GM23338 (cell line): ENCODE measurements at regions not wholly inside any gene's neighbourhood (a gene's known extent, or its start where the extent isn't known, plus 50 kb on each side); places are given as distances from the start of the nearest gene placed in this dataset.

Source experiments
- ATAC-seq: fragments of 200-7000 bp; cut with Tn5 transposase; 3 replicates; pipeline ENCODE4 v1.9.1; 2020
- DNase-seq: peaks from one replicate; pipeline ENCODE4 v3.0.0-alpha.2; 2015; ENCODE audit warnings: low spot score
- H2AFZ ChIP-seq: fragments of 200-600 bp; sonication (generic); 2 replicates; pipeline ENCODE4 v1.8.0; 2016; ENCODE audit warnings: antibody characterized with exemption, mild to moderate bottlenecking, moderate library complexity
- H3F3A ChIP-seq: fragments of 200-600 bp; sonication (generic); replicated peaks from 2 replicates; pipeline ENCODE4 v1.8.0; 2017; ENCODE audit warnings: antibody characterized with exemption, mixed run types, low read depth
- H3K27ac ChIP-seq: fragments of 200-600 bp; sonication (generic); 2 replicates; pipeline ENCODE4 v1.6.1; 2016; ENCODE audit warnings: low read depth
- H3K27me3 ChIP-seq: fragments of 200-600 bp; sonication (generic); 2 replicates; pipeline ENCODE4 v1.8.0; 2016; ENCODE audit warnings: mild to moderate bottlenecking, mixed run types, moderate library complexity; ENCODE audit not compliant: insufficient read depth
- H3K36me3 ChIP-seq: fragments of 200-600 bp; sonication (generic); 2 replicates; pipeline ENCODE4 v1.8.0; 2016; ENCODE audit warnings: mild to moderate bottlenecking; ENCODE audit not compliant: insufficient read depth
- H3K4me1 ChIP-seq: fragments of 200-600 bp; sonication (generic); 2 replicates; pipeline ENCODE4 v1.8.0; 2016; ENCODE audit warnings: mild to moderate bottlenecking, moderate library complexity; ENCODE audit not compliant: insufficient read depth
- H3K4me2 ChIP-seq: fragments of 200-600 bp; sonication (generic); 2 replicates; pipeline ENCODE4 v1.7.1; 2017; ENCODE audit warnings: mixed run types
- H3K4me3 ChIP-seq: fragments of 200-600 bp; sonication (generic); 2 replicates; pipeline ENCODE4 v1.6.1; 2016; ENCODE audit warnings: mixed run types
- H3K79me2 ChIP-seq: fragments of 200-600 bp; sonication (generic); replicated peaks from 2 replicates; pipeline ENCODE4 v1.8.0; 2017; ENCODE audit warnings: mild to moderate bottlenecking; ENCODE audit not compliant: insufficient read depth
- H3K9me2 ChIP-seq: fragments of 200-600 bp; sonication (generic); 2 replicates; pipeline ENCODE4 v1.8.0; 2017; ENCODE audit not compliant: insufficient read depth
- H4K20me1 ChIP-seq: fragments of 200-600 bp; sonication (generic); replicated peaks from 2 replicates; pipeline ENCODE4 v1.8.0; 2017; ENCODE audit warnings: mild to moderate bottlenecking; ENCODE audit not compliant: insufficient read depth
- H3K27ac Mint-ChIP-seq: 2 replicates; pipeline ENCODE4 v1.8.0; 2020; ENCODE audit warnings: inconsistent platforms, mild to moderate bottlenecking, moderate library complexity, mixed read lengths
- H3K27me3 Mint-ChIP-seq: 3 replicates; pipeline ENCODE4 v1.8.0; 2022; ENCODE audit warnings: low read depth, mild to moderate bottlenecking, moderate library complexity, mixed read lengths, inconsistent platforms; ENCODE audit not compliant: insufficient read depth, poor library complexity
- H3K36me3 Mint-ChIP-seq: 3 replicates; pipeline ENCODE4 v1.8.0; 2021; ENCODE audit warnings: low read depth, mild to moderate bottlenecking, inconsistent platforms, moderate library complexity, mixed read lengths
- H3K4me1 Mint-ChIP-seq: 3 replicates; pipeline ENCODE4 v1.8.0; 2020; ENCODE audit warnings: mild to moderate bottlenecking, inconsistent platforms, mixed read lengths
- H3K4me3 Mint-ChIP-seq: 3 replicates; pipeline ENCODE4 v1.8.0; 2021; ENCODE audit warnings: moderate library complexity, mild to moderate bottlenecking, inconsistent platforms, mixed read lengths
- H3K9me3 Mint-ChIP-seq: 3 replicates; pipeline ENCODE4 v1.8.0; 2020; ENCODE audit warnings: moderate library complexity, mild to moderate bottlenecking, inconsistent platforms, mixed read lengths
- CREB1 ChIP-seq: fragments of 250-450 bp; sonication (Bioruptor Pico); IDR thresholded peaks from 2 replicates; pipeline ENCODE4 v1.5.0; 2020; ENCODE audit warnings: low read depth, mild to moderate bottlenecking, moderate library complexity
- CTCF ChIP-seq, 2 experiments: fragments of 200-600 bp in 1 of 2; sonication (generic) in 1 of 2; conservative IDR thresholded peaks; 2 replicates each; pipeline versions ENCODE4 v1.5.1 to v1.6.1; 2016 to 2017; ENCODE audit warnings: antibody characterized with exemption in 2 of 2, low read depth in 2 of 2, mild to moderate bottlenecking in 2 of 2, moderate library complexity in 1 of 2
- ETS1 ChIP-seq: IDR thresholded peaks from 2 replicates; pipeline ENCODE4 v1.6.1; 2016; ENCODE audit warnings: antibody characterized with exemption
- EZH2 ChIP-seq: fragments of 200-600 bp; sonication (generic); IDR thresholded peaks from one replicate; pipeline ENCODE4 v1.8.0; 2017; ENCODE audit warnings: antibody characterized with exemption, mild to moderate bottlenecking, low read depth; ENCODE audit not compliant: unreplicated experiment
- EZH2phosphoT487 ChIP-seq: fragments of 200-600 bp; sonication (generic); IDR thresholded peaks from one replicate; pipeline ENCODE4 v1.8.1; 2018; ENCODE audit warnings: antibody characterized with exemption; ENCODE audit not compliant: unreplicated experiment
- JUNB ChIP-seq: IDR thresholded peaks from one replicate; pipeline ENCODE4 v1.6.1; 2016; ENCODE audit warnings: antibody characterized with exemption; ENCODE audit not compliant: unreplicated experiment
- NANOG ChIP-seq: IDR thresholded peaks from 2 replicates; pipeline ENCODE4 v1.6.1; 2016; ENCODE audit warnings: antibody characterized with exemption, borderline replicate concordance
- POLR2AphosphoS5 ChIP-seq: IDR thresholded peaks from 2 replicates; pipeline ENCODE4 v1.6.1; 2016; ENCODE audit warnings: antibody characterized with exemption, low read depth
- REST ChIP-seq: IDR thresholded peaks from one replicate; pipeline ENCODE4 v1.6.1; 2018; ENCODE audit warnings: antibody characterized with exemption; ENCODE audit not compliant: unreplicated experiment
- STAT1 ChIP-seq: IDR thresholded peaks from one replicate; pipeline ENCODE4 v1.6.1; 2016; ENCODE audit warnings: antibody characterized with exemption; ENCODE audit not compliant: unreplicated experiment
- ZNF114 ChIP-seq: fragments of 250-450 bp; sonication (Bioruptor Pico); IDR thresholded peaks from 2 replicates; pipeline ENCODE4 v1.5.0; 2020; ENCODE audit warnings: mild to moderate bottlenecking, moderate library complexity
- ZNF331 ChIP-seq: fragments of 250-450 bp; sonication (Bioruptor Pico); IDR thresholded peaks from 2 replicates; pipeline ENCODE4 v1.5.0; 2020; ENCODE audit warnings: low read depth, mild to moderate bottlenecking, moderate library complexity
- ZNF462 ChIP-seq: fragments of 250-450 bp; sonication (Bioruptor Pico); IDR thresholded peaks from 2 replicates; pipeline ENCODE4 v1.5.0; 2020; ENCODE audit warnings: mild to moderate bottlenecking, moderate library complexity

- peaks cover 8% of the 10 kb centered on the region for H3K27me3 Mint-ChIP-seq
- no peak overlapping the region for H2AFZ ChIP-seq
- no peak overlapping the region for H3K27ac Mint-ChIP-seq
- no peaks in the 10 kb centered on the region for H3K79me2 ChIP-seq
- no peak overlapping the region for H3K27ac ChIP-seq
- no peaks in the 10 kb centered on the region for H3K36me3 ChIP-seq
- H3K4me1 ChIP-seq, result no peaks in the 10 kb centered on the region
- TF ChIP-seq EZH2phosphoT487 (no peak), CTCF (conservative IDR thresholded peaks at IDR 0.05; ENCODE audit: low read depth in 2 of 2) (no peak), ETS1 (no peak), ZNF114 (CRISPR knock-in tag) (no peak), CREB1 (CRISPR knock-in tag) (no peak), ZNF331 (CRISPR knock-in tag) (no peak), STAT1 (no peak), ZNF462 (CRISPR knock-in tag) (no peak), NANOG (no peak), JUNB (no peak), REST (no peak), POLR2AphosphoS5 (no peak), EZH2 (no peak)
- DNase-seq, result no peak
- no peaks in the 10 kb centered on the region for H3K36me3 Mint-ChIP-seq
- no peaks in the 10 kb centered on the region for H3F3A ChIP-seq
- H3K4me1 Mint-ChIP-seq, result peaks cover 8% of the 10 kb centered on the region; the same call in 2 of the 3 replicates
- H3K9me2 ChIP-seq, result no peaks in the 10 kb centered on the region
- no peak overlapping the region for H3K4me2 ChIP-seq
- H3K9me3 Mint-ChIP-seq, result no peaks in the 10 kb centered on the region
- H4K20me1 ChIP-seq, result no peaks in the 10 kb centered on the region
- H3K27me3 ChIP-seq, result no peaks in the 10 kb centered on the region
- no peak overlapping the region for H3K4me3 ChIP-seq
- H3K4me3 Mint-ChIP-seq, result no peak overlapping the region
- no peak for ATAC-seq
Observed at GRCh38 chr5:143576711-143577484, 173.4 kb upstream of the NR3C1 start.
